GM10248 (cell line): ENCODE measurements at regions not wholly inside any gene's neighbourhood (a gene's known extent, or its start where the extent isn't known, plus 50 kb on each side); places are given as distances from the start of the nearest gene placed in this dataset.

ENCODE experiments used
- CTCF ChIA-PET: fragments of 300-600 bp; sonication (Branson Sonifier 250); formaldehyde crosslinking; extraction: SDS; loops from one replicate; lab custom pipeline; 2021; ENCODE audit warnings: antibody characterized with exemption; lab: Yijun Ruan, JAX
- POLR2A ChIA-PET: fragments of 350-650 bp; sonication (Branson Sonifier 250); formaldehyde crosslinking; extraction: SDS; loops from one replicate; lab custom pipeline; 2020; ENCODE audit warnings: antibody characterized with exemption; lab: Yijun Ruan, JAX
- DNase-seq: peaks from one replicate; pipeline ENCODE4 v3.0.0; 2012; ENCODE audit errors: extremely low spot score
- TF ChIP-seq, protein P1 (sequence below): IDR thresholded peaks from 2 replicates; pipeline ENCODE4 v1.5.1; 2012; ENCODE audit warnings: mild to moderate bottlenecking, low read depth; ENCODE audit errors: extremely low read depth, missing control alignments, control extremely low read depth

GRCh38 chr18:66754335-66754734 is 150.4 kb upstream of the CDH19 start:
- TF ChIP-seq, protein P1, sequence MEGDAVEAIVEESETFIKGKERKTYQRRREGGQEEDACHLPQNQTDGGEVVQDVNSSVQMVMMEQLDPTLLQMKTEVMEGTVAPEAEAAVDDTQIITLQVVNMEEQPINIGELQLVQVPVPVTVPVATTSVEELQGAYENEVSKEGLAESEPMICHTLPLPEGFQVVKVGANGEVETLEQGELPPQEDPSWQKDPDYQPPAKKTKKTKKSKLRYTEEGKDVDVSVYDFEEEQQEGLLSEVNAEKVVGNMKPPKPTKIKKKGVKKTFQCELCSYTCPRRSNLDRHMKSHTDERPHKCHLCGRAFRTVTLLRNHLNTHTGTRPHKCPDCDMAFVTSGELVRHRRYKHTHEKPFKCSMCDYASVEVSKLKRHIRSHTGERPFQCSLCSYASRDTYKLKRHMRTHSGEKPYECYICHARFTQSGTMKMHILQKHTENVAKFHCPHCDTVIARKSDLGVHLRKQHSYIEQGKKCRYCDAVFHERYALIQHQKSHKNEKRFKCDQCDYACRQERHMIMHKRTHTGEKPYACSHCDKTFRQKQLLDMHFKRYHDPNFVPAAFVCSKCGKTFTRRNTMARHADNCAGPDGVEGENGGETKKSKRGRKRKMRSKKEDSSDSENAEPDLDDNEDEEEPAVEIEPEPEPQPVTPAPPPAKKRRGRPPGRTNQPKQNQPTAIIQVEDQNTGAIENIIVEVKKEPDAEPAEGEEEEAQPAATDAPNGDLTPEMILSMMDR, result no peak
- ChIA-PET CTCF (no interaction called here), POLR2A (no interaction called here)
- no peak for DNase-seq

DNA sequence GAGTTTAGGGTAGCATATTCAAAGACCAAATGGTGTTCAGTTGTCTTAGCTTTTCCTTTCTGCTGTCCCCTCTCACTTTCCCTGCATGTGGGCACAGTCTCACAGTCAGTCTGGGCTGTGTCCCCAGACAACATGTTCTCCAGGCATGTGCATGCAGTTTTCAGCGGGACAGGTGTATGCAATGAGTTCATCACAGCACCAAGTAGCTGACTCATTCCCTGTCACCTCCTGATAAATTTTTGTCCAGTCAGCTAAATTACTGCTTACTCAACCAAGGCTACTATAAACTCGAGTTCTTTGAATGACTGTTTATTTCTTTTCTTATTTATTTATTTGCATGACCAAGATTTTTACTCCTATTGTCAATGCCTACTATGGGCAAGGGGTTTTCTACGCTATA is 148.8 kb upstream of the CDH19 start:
- POLR2A ChIA-PET, result no interaction called here

GRCh38 chr18:66749481-66750035 is 145.7 kb upstream of the CDH19 start:
- CTCF ChIA-PET, result no interaction called here
- TF ChIP-seq, protein P1, result no peak
- POLR2A ChIA-PET, result no interaction called here
- no peak for DNase-seq

More for the DNA sequence above, 148.8 kb upstream of the CDH19 start:
- TF ChIP-seq, protein P1, result no peak
- CTCF ChIA-PET, result interaction anchor here (0.8 to 1.2 kb wide), 4 partner anchors 12 to 61 kb away, joined by 3 to 4 read pairs (median 3); no protein-coding TSS in a partner anchor
- no peak for DNase-seq

DNA sequence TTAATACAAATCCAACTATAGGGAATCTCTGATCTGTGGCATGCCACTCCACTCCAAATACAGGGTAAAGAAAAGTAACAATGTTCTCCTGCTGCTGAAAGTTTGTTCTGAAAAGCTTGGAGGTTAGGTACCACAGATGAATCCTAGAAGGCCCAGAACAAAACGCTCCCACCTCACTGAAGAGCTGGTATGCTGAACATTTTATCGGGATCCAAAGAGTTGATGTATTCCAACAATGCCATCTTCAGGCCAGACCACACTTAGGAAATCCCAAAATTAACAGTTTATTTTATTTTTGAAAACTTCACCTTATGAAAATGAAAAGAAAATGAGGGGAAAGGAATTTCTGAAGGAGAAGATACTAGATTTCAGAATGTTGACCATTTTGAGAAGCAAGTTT is 145.1 kb upstream of the CDH19 start:
- ChIA-PET POLR2A (no interaction called here), CTCF (no interaction called here)
- no peak for DNase-seq
- TF ChIP-seq, protein P1, result no peak

GRCh38 chr18:66742832-66743231 is 138.9 kb upstream of the CDH19 start:
- DNase-seq, result no peak
- ChIA-PET POLR2A (no interaction called here), CTCF (interaction anchor here (1.5 kb wide), 1 partner anchor 10 kb away, joined by 3 read pairs; no protein-coding TSS in a partner anchor)
- TF ChIP-seq, protein P1, result no peak

- POLR2A ChIA-PET, result no interaction called here
- no peak for DNase-seq
- TF ChIP-seq, protein P1, result no peak
- CTCF ChIA-PET, result no interaction called here
Measured at GRCh38 chr18:66735933-66736332, 132.0 kb upstream of the CDH19 start.
